Sciatic nerve (tissue), 2 donors: ENCODE measurements at regions not wholly inside any gene's neighbourhood (a gene's known extent, or its start where the extent isn't known, plus 50 kb on each side); places are given as distances from the start of the nearest gene placed in this dataset.
"Not testable (repeated sequence)": the region's sequence is repeated elsewhere in the genome, so short reads cannot be mapped to it uniquely, and the experiment has no call there.

Experiments used
- ATAC-seq: fragments of 200-7000 bp; cut with Tn5 transposase; one replicate; pipeline ENCODE4 v1.9.1; 2020; ENCODE audit warnings: mild to moderate bottlenecking, moderate library complexity
- DNase-seq: peaks from one replicate; pipeline ENCODE4 v3.0.0-alpha.2; 2020; ENCODE audit warnings: low spot score
- intact Hi-C: fragments of 100-400 bp; cut with DNase I; formaldehyde crosslinking; loops from one replicate; pipeline ENCODE4 v1.14.2; 2022
- donor health status: DM: no; HTN: no; CAD: no.
- donor health status: DM: no; HTN: no; CAD: no.

- DNase-seq, intact Hi-C loops, ATAC-seq: not testable (repeated sequence)
Observed at GRCh38 chr9:67339216-67339615, 346.9 kb upstream of the SPATA31A3 start.

DNA sequence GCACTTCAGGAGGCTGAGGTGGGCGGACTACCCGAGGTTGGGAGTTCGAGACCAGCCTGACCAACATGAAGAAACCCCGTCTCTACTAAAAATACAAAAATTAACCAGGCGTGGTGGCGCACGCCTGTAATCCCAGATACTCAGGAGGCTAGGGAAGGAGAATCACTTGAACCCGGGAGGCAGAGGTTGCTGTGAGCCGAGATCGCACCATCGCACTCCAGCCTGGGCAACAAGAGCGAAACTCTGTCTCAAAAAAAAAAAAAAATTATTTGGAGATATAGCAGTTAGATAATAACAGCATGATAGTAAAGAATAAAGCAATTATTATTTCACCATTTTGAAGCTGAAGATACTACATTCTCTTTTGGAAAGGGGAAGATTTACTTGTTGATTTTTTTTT, 345.9 kb upstream of the SPATA31A3 start:
- DNase-seq, intact Hi-C loops, ATAC-seq: not testable (repeated sequence)

- intact Hi-C loops, ATAC-seq, DNase-seq: not testable (repeated sequence)
Observed at GRCh38 chr9:67334727-67335572, 342.6 kb upstream of the SPATA31A3 start.

DNA sequence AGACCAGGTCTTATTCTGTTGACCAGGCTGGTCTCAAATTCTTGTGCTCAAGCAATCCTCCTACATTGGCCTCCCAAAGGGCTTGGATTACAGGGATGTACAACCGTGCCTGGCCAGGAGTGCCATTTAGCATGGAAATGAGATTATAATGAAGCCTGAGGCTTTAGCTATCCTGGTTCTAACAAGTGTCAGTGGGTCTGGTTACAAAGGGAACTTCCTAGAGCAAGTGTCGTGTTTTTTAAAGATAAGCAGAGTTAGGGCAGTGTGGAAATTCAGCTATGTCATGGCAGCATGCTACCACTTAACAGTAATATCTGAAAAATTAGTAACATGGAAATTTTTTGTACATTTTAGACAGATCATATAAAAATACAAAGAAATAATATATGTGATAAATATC, 339.3 kb upstream of the SPATA31A3 start:
- intact Hi-C loops, DNase-seq, ATAC-seq: not testable (repeated sequence)

- intact Hi-C loops, ATAC-seq, DNase-seq: not testable (repeated sequence)
Observed at GRCh38 chr9:67313409-67313808, 321.1 kb upstream of the SPATA31A3 start.

DNA sequence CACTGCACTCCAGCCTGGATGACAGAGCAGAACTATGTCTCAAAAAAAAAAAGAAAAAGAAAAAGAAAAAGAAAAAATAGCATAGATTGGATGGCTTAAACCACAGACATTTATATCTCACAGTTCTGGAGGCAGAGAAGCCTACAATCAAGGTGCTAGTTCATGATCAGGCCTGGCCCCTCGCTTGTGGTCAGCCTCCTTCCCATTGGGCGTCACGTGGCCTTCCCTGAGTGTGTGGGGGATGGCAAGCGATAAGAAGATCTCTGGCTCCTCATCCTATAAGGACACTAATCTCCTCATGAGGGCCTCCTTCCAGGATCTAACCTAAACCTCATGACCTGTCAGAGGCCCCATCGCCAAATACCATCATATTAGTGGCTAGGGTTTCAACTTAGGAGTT, 320.2 kb upstream of the SPATA31A3 start:
- ATAC-seq, DNase-seq, intact Hi-C loops: not testable (repeated sequence)

DNA sequence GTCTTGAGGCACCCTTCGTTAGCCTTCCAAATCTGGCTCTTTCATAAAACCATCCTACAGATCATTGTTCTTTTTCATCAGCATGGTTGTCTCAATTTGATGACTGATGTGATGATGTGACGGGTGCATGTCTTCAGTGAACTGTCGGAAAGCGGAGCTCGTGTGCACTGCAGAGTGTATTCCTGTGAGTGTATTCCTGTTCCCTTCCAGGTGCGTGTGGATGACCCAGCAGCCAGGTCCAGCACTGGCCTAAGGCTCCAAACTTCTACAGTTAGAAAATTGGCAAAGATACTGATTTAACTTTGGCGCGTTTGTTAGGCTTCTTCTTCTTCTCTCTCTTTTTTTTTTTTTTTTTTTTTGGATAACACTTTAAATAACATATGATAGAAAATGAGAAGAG, 314.8 kb upstream of the SPATA31A3 start:
- intact Hi-C loops, DNase-seq, ATAC-seq: not testable (repeated sequence)

DNA sequence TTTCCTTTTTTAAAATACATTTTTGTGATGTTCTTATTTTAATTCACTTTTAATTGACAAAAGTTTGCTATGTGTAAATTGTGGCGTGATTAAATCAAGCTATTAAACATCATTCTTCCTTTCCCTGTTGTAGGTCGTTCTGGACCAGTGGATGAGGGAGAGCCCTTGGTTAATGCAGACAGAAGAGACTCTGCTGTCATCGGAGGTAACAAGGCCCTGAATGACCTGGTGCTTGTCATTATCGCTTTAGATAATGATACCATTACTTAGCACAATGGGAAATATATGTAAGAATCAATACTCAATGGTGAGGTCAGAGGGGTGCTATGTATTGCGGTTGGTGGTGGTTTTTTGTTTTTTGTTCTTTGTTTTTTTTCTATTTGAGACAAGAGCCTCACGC, 296.4 kb upstream of the SPATA31A3 start:
- intact Hi-C loops, ATAC-seq, DNase-seq: not testable (repeated sequence)

DNA sequence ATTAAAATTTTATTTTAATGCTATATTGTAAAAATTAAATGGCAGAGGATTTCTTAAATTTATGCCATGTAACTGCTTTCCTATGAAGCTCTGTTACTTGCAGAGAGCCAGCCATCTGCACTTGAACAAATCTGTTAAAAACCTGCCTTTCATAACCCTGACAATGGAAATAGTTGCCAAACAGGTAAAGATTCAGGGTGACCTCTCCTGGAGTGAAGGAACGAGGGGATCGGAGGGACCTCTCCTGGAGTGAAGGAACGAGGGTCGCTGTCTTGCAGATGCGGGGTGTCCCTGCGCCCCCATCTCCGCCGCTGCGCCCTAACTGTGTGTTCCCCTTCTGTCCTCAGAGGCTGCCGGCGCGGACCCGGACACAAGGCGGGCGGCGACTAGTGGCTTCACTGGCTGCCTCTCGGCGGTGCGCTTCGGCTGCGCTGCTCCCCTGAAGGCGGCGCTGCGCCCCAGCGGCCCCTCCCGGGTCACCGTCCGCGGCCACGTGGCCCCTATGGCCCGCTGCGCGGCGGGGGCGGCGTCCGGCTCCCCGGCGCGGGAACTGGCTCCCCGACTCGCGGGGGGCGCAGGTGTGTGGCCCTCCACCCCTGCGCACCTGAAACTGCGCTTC, 295.9 kb upstream of the SPATA31A3 start:
- ATAC-seq, intact Hi-C loops, DNase-seq: not testable (repeated sequence)

- DNase-seq, ATAC-seq, intact Hi-C loops: not testable (repeated sequence)
Observed at GRCh38 chr9:67284299-67284698, 291.9 kb upstream of the SPATA31A3 start.

DNA sequence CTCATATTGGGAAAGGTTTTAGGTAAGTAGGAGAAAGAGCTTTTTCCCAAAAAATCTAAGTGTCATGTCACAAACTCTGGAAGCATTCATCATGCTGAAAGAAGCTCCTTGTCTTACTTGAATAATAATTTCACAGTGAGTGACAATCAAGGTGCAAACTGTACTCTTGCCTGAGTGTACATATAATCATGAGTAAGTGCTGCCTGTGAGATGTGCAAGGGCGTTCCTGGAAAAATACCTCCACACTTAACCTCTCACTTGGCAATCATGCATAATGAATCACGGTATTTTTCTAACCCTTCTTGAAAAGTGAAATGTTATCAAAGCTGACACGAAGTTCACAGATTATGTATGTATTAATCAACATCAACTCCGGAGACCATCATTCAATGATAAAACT, 289.2 kb upstream of the SPATA31A3 start:
- ATAC-seq, DNase-seq, intact Hi-C loops: not testable (repeated sequence)

DNA sequence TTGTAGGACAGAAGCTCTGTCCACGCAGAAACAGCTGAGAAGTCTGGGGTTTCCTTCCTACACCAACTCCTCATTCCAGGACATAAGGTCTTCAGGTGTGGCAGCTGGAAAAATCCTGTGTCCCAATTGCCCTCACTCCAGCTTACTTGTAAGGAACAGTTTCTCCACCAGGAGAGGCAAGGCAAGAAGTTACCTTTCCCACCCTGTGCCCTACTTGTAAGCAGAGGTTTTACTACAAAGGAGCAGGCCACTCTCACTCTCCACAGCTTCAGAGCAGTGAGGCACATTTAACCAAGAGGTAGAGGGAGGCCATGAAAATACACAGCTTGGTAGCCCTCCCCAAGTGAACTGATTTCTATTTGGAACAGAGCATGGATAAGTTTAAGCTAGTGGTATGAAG, 277.3 kb upstream of the SPATA31A3 start:
- ATAC-seq, DNase-seq, intact Hi-C loops: not testable (repeated sequence)

DNA sequence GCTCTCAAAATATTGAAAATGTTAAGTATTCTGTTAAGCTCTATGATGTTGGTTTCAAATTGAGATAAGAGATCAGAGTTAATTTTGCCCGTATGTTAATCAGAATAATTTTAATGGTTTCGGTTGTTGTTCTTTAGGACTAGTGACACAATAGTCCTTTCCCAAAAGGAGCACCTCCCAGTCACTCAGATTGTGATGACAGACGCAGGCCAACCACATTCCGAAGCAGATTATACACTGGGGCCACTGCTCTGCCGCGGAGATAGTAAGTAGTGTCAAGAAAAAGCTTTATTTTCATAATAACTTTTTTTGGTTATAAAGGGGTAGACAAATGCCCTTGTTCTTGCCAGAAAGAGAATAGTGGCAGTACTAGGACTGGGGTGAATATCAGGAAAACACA, 265.5 kb upstream of the SPATA31A3 start:
- ATAC-seq, intact Hi-C loops, DNase-seq: not testable (repeated sequence)

- intact Hi-C loops, DNase-seq, ATAC-seq: not testable (repeated sequence)
Observed at GRCh38 chr9:67248967-67249366, 256.6 kb upstream of the SPATA31A3 start.

- intact Hi-C loops, ATAC-seq, DNase-seq: not testable (repeated sequence)
Observed at GRCh38 chr9:67212073-67212472, 219.7 kb upstream of the SPATA31A3 start.

- intact Hi-C loops, ATAC-seq, DNase-seq: not testable (repeated sequence)
Observed at GRCh38 chr9:67210842-67211241, 218.5 kb upstream of the SPATA31A3 start.

DNA sequence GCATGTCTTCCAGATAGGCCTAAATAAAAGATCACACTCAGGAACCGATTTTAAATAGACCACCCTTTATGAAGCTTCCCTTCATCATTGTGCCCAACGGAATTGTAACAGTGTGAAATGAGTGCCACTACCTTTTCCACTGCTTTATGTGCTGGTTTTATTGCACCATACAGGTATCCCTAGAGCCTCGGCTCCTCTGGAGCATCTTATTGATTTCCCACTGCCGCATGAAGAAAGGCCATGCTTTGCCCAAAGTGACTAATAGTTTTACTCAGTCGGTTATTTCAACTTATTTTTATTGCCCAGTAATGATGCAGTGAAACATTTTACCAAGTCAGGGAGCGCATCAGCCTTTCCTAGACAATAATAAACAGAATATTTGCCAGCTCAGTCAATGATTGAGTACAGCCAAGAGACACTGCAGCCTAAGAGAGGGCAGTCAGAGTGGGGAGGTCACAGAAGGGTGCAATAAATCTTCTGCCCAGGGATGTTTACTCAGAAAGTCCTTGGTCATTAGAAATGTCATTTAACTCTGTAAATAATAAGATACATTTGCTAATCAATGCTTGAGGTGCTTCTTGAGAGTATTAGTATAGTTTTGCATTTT, 216.6 kb upstream of the SPATA31A3 start:
- ATAC-seq, intact Hi-C loops, DNase-seq: not testable (repeated sequence)

GRCh38 chr9:67196135-67196534, 203.8 kb upstream of the SPATA31A3 start:
- ATAC-seq, intact Hi-C loops, DNase-seq: not testable (repeated sequence)

DNA sequence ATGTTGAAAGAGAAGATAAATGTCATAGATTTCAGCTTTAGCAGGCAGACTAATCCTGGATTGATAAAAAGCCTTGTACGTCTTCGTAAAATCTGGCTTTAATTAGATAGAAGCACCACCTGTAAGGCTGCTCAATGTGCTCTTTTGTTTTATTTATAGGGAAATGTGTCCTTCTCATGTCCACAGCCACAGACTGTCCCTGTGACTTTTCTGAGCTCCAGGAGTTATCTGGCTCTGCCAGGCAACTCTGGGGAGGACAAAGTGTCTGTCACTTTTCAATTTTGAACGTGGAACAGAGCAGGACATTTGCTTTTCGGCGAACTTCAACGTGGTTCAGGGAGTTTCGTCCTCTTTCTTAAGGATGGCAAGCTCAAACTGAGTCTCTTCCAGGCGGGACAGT, 203.0 kb upstream of the SPATA31A3 start:
- ATAC-seq, intact Hi-C loops: not testable (repeated sequence)

More for the DNA sequence above, 203.0 kb upstream of the SPATA31A3 start:
- DNase-seq: not testable (repeated sequence)
